K562 (cell line): ENCODE measurements at regions not wholly inside any gene's neighbourhood (a gene's known extent, or its start where the extent isn't known, plus 50 kb on each side); places are given as distances from the start of the nearest gene placed in this dataset.

Experiments
- ATAC-seq: fragments of 200-7000 bp; cut with Tn5 transposase; 3 replicates; pipeline ENCODE4 v1.9.1; 2020; ENCODE audit warnings: moderate library complexity
- BruUV-seq: library from RNA; stranded (reverse); fragments of 400-500 nt; replicated peaks from 2 replicates; lab custom pipeline; 2021; lab: Mats Ljungman, UMichigan
- CTCF ChIA-PET: fragments of 300-600 bp; formaldehyde crosslinking; extraction: SDS; loops from one replicate; lab custom pipeline; 2021; ENCODE audit warnings: low intra/inter-chr PET ratio; lab: Yijun Ruan, JAX
- POLR2A ChIA-PET: fragments of 300-600, 350-650 bp; sonication (Branson Sonifier 250); formaldehyde crosslinking; extraction: SDS; loops from one replicate; lab custom pipeline; 2021; ENCODE audit warnings: antibody characterized with exemption, inconsistent platforms; lab: Yijun Ruan, JAX
- DNase-seq, 4 experiments: peaks; one replicate each; pipeline versions ENCODE4 v3.0.0 to v3.0.0-alpha.2; 2011 to 2018; ENCODE audit warnings: low spot score in 3 of 4, mixed read lengths in 3 of 4; ENCODE audit errors: extremely low read depth in 1 of 4
- FAIRE-seq: peaks from 2 replicates; lab custom pipeline; 2011; peaks lifted over from hg19 to GRCh38; lab: Jason Lieb, UNC
- H2AFZ ChIP-seq: 2 replicates; pipeline ENCODE4 v1.6.0; 2011; ENCODE audit warnings: low read depth, low read length, control low read depth, inconsistent platforms
- H3K27ac ChIP-seq: fragments of 200-600 bp; 3 replicates; pipeline ENCODE4 v1.8.0; 2011; ENCODE audit warnings: low read depth, mild to moderate bottlenecking, control low read depth, inconsistent platforms, low read length, moderate library complexity, mixed read lengths; ENCODE audit errors: extremely low read depth
- H3K27me3 ChIP-seq, 2 experiments: fragments of 300-600 bp in 1 of 2; 2 replicates in 1 of 2; 3 replicates in 1 of 2; pipeline versions ENCODE4 v1.6.0 to v1.8.0; 2011; ENCODE audit warnings: inconsistent platforms in 2 of 2, low read length in 2 of 2, mild to moderate bottlenecking in 1 of 2, mixed read lengths in 1 of 2, moderate library complexity in 1 of 2; ENCODE audit not compliant: control insufficient read depth in 2 of 2, insufficient read depth in 2 of 2
- H3K36me3 ChIP-seq: fragments of 300-600 bp; 3 replicates; pipeline ENCODE4 v1.8.0; 2011; ENCODE audit warnings: mild to moderate bottlenecking, low read length, inconsistent platforms; ENCODE audit not compliant: control insufficient read depth, insufficient read depth
- H3K4me1 ChIP-seq, 2 experiments: fragments of 200-600 bp in 1 of 2; replicated peaks in 1 of 2; 2 replicates in 1 of 2; 3 replicates in 1 of 2; pipeline versions ENCODE4 v1.5.1 to v1.8.0; 2011; ENCODE audit warnings: inconsistent platforms in 2 of 2, low read length in 2 of 2, mild to moderate bottlenecking in 1 of 2, mixed read lengths in 1 of 2, moderate library complexity in 1 of 2; ENCODE audit not compliant: control insufficient read depth in 2 of 2, insufficient read depth in 2 of 2
- H3K4me2 ChIP-seq: 2 replicates; pipeline ENCODE4 v1.6.1; 2011; ENCODE audit warnings: low read length, control low read depth, inconsistent platforms, mixed read lengths; ENCODE audit not compliant: insufficient read depth
- H3K4me3 ChIP-seq: fragments of 200-600 bp; sonication (generic), shearing (Covaris generic); 2 replicates; pipeline ENCODE4 v1.5.1; 2016; ENCODE audit warnings: control low read depth, inconsistent platforms
- H3K79me2 ChIP-seq: fragments of 200-600 bp; 3 replicates; pipeline ENCODE4 v1.8.0; 2011; ENCODE audit warnings: low read length, inconsistent platforms; ENCODE audit not compliant: control insufficient read depth, insufficient read depth
- H3K9ac ChIP-seq, 2 experiments: 2 replicates each; pipeline versions ENCODE4 v1.6.0 to v1.6.1; 2011; ENCODE audit warnings: low read depth in 2 of 2, low read length in 2 of 2, control low read depth in 1 of 2, inconsistent platforms in 1 of 2, mild to moderate bottlenecking in 1 of 2, mixed read lengths in 1 of 2; ENCODE audit not compliant: insufficient read depth in 1 of 2
- H3K9me1 ChIP-seq: one replicate; pipeline ENCODE4 v1.6.0; 2011; ENCODE audit warnings: inconsistent platforms, mild to moderate bottlenecking, low read length, moderate library complexity; ENCODE audit not compliant: control insufficient read depth, insufficient read depth
- H3K9me3 ChIP-seq: replicated peaks from 2 replicates; pipeline ENCODE4 v1.5.1; 2011; ENCODE audit warnings: low read depth, low read length, inconsistent platforms; ENCODE audit not compliant: control insufficient read depth, insufficient read depth
- H4K20me1 ChIP-seq: replicated peaks from 2 replicates; pipeline ENCODE4 v1.6.1; 2011; ENCODE audit warnings: low read length, inconsistent platforms, mixed read lengths; ENCODE audit not compliant: control insufficient read depth, insufficient read depth
- ARNT ChIP-seq, 2 experiments: fragments of 450-650 bp; IDR thresholded peaks; 2 replicates each; pipeline ENCODE4 v1.6.1; 2016; ENCODE audit warnings: mild to moderate bottlenecking in 1 of 2
- CBX1 ChIP-seq: sonication (generic); IDR thresholded peaks from 2 replicates; pipeline ENCODE4 v1.6.1; 2016; ENCODE audit warnings: antibody characterized with exemption, low read depth, mild to moderate bottlenecking
- CHD2 ChIP-seq: IDR thresholded peaks from 2 replicates; pipeline ENCODE4 v1.6.1; 2011; ENCODE audit warnings: low read depth, low read length
- GTF2E2 ChIP-seq: fragments of 200-800 bp; sonication (Bioruptor generic); IDR thresholded peaks from 2 replicates; pipeline ENCODE4 v1.6.1; 2016; ENCODE audit warnings: missing genetic modification characterization, missing compliant biosample characterization
- GTF2F1 ChIP-seq: IDR thresholded peaks from 2 replicates; pipeline ENCODE4 v1.6.1; 2011; ENCODE audit warnings: low read depth, low read length, improper control_type of control experiment
- JUND ChIP-seq, 2 experiments: IDR thresholded peaks; 2 replicates in 1 of 2; 3 replicates in 1 of 2; pipeline ENCODE4 v1.6.1; 2011; ENCODE audit warnings: borderline replicate concordance in 2 of 2, low read depth in 2 of 2, low read length in 2 of 2, improper control_type of control experiment in 1 of 2, missing biosample characterization in 1 of 2, missing genetic modification characterization in 1 of 2, missing genetic modification reagents in 1 of 2
- SAFB ChIP-seq: fragments of 200-400 bp; formaldehyde crosslinking; IDR thresholded peaks from 2 replicates; pipeline ENCODE4 v1.6.1; 2017; ENCODE audit warnings: low read depth, low read length, borderline replicate concordance
- SMARCA4 ChIP-seq: fragments of 450-650 bp; IDR thresholded peaks from 2 replicates; pipeline ENCODE4 v1.6.1; 2016
- U2AF2 ChIP-seq: fragments of 200-400 bp; formaldehyde crosslinking; optimal IDR thresholded peaks from 2 replicates; pipeline ENCODE3; 2017; ENCODE audit warnings: low read depth, mild to moderate bottlenecking, low read length
- WGBS: fragments of 100-300 bp; shearing (Covaris generic); methylation state at CpG from one replicate; pipeline ENCODE4 v1.1.6; 2016; ENCODE audit warnings: low coverage, mixed read lengths; ENCODE audit not compliant: insufficient coverage; ENCODE audit errors: missing lambda C conversion rate; 5-methylcytosine and 5-hydroxymethylcytosine counted together
- in situ Hi-C: fragments of 300-500 bp; cut with MboI; formaldehyde crosslinking; loops from 4 replicates; pipeline ENCODE4 v1.15.0; 2018; ENCODE audit warnings: inconsistent platforms, mixed read lengths
- intact Hi-C: fragments of 100-400 bp; cut with micrococcal nuclease; formaldehyde crosslinking; loops from 2 replicates; pipeline ENCODE4 v1.14.2; 2022
- TF ChIP-seq, protein P1 (sequence below): fragments of 450-650 bp; formaldehyde crosslinking; conservative IDR thresholded peaks from 2 replicates; pipeline ENCODE4 v1.4.0; 2022; ENCODE audit warnings: mild to moderate bottlenecking, missing genetic modification characterization

DNA sequence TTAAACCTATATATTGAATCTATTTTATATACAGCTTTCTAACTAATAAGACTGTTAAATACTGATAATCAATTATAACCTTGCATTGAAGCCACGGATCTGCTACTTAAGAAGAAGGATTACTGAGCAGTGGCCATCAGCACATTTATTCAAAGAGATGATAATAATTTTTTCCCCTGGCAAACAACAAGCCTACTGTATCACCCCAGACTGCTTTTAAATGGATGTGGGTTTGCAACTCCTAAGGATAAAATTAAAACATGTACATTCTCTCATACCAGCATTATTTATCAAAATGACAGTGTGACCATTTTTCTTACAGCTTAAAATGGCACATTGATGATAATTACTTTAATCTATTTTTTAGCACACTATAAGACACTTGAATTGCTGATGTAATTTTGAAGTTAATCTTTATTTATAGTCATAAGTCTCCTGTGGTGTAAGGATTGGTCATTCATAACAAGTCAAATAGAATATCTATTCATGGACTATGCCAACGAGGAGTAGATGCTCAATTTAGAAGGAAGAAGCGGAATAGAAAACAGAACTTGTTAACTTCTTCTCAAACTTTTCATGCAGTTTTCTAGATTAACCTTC, 517.7 kb downstream of the METTL4 start:
- Histone ChIP-seq H3K79me2 (no peaks in the 10 kb centered on the region), H3K27ac (no peak overlapping the region), H3K4me1 (no peaks in the 10 kb centered on the region), H3K27me3 (no peaks in the 10 kb centered on the region), H3K4me3 (no peak overlapping the region), H3K36me3 (no peaks in the 10 kb centered on the region), H4K20me1 (no peaks in the 10 kb centered on the region), H2AFZ (no peak overlapping the region), H3K9me1 (no peaks in the 10 kb centered on the region), H3K9me3 (no peaks in the 10 kb centered on the region), H3K9ac (no peak overlapping the region), H3K4me2 (no peak overlapping the region)
- no peak for TF ChIP-seq ARNT (IDR thresholded peaks at IDR 0.05)
- no peak for TF ChIP-seq SAFB
- no peak for TF ChIP-seq JUND (IDR thresholded peaks at IDR 0.05; ENCODE audit: borderline replicate concordance, low read depth, low read length)
- no peak for TF ChIP-seq JUND (tag; IDR thresholded peaks at IDR 0.05; ENCODE audit: borderline replicate concordance, low read depth, low read length)
- TF ChIP-seq U2AF2, result no peak
- no peak for TF ChIP-seq SMARCA4
- TF ChIP-seq CHD2, result no peak
- no peak for TF ChIP-seq GTF2E2 (tag)
- TF ChIP-seq, protein P1, sequence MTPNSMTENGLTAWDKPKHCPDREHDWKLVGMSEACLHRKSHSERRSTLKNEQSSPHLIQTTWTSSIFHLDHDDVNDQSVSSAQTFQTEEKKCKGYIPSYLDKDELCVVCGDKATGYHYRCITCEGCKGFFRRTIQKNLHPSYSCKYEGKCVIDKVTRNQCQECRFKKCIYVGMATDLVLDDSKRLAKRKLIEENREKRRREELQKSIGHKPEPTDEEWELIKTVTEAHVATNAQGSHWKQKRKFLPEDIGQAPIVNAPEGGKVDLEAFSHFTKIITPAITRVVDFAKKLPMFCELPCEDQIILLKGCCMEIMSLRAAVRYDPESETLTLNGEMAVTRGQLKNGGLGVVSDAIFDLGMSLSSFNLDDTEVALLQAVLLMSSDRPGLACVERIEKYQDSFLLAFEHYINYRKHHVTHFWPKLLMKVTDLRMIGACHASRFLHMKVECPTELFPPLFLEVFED (CRISPR knock-in tag), result no peak
- no peak for TF ChIP-seq CBX1
- no peak for TF ChIP-seq GTF2F1
- DNase-seq (no peak), ATAC-seq (no peak), FAIRE-seq (no peak)
- CTCF ChIA-PET, result no interaction called here
- POLR2A ChIA-PET, result no interaction called here
- BruUV-seq, result no TSS peak
- intact Hi-C loops (no loop called here), in situ Hi-C loops (no loop called here)
- WGBS, result 3% methylated on average over 3 of the region's 3 CpGs
